Suprapubic skin (tissue), 4 donors: ENCODE measurements at regions not wholly inside any gene's neighbourhood (a gene's known extent, or its start where the extent isn't known, plus 50 kb on each side); places are given as distances from the start of the nearest gene placed in this dataset.

Experiments used
- EP300 ChIP-seq: sonication (generic); formaldehyde crosslinking; IDR thresholded peaks from one replicate; pipeline ENCODE4 v1.6.1; 2017; ENCODE audit warnings: antibody characterized with exemption
- POLR2A ChIP-seq, 2 donors: fragments of 450-650 bp; IDR thresholded peaks; one replicate each; pipeline ENCODE4 v1.6.1; 2017; ENCODE audit warnings: antibody characterized with exemption in 2 of 2, mild to moderate bottlenecking in 2 of 2, moderate library complexity in 2 of 2
- POLR2AphosphoS5 ChIP-seq, 3 donors: sonication (generic); formaldehyde crosslinking; IDR thresholded peaks; one replicate each; pipeline ENCODE4 v1.6.1; 2017; ENCODE audit warnings: antibody characterized with exemption in 3 of 3
- TF ChIP-seq, protein P1 (sequence below), 2 donors: fragments of 200-600 bp in 1 of 2; fragments of 450-650 bp in 1 of 2; sonication (generic) in 1 of 2; IDR thresholded peaks; one replicate each; pipeline ENCODE4 v1.5.1; 2016 to 2019; ENCODE audit warnings: antibody characterized with exemption in 2 of 2, mild to moderate bottlenecking in 1 of 2, moderate library complexity in 1 of 2

DNA sequence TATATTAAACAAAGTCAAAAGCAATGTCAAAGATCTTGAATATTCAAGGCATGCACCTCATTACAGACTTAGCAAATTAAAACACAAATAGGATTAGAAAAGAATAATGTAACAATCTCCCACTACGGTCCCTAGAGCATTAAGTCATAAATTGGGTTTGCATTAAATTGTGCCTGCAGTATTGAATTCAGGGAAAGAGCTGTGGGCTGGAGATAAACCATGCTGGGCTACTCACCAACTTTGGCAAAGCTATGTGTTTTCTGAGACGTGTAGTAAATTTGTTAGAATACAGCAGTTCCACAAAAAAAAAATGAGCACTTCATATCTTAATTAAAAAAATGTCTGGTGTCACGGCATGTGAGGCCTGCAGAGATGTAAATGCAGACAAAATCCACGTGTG is 241.6 kb downstream of the SNX10 start:
- TF ChIP-seq, protein P1, sequence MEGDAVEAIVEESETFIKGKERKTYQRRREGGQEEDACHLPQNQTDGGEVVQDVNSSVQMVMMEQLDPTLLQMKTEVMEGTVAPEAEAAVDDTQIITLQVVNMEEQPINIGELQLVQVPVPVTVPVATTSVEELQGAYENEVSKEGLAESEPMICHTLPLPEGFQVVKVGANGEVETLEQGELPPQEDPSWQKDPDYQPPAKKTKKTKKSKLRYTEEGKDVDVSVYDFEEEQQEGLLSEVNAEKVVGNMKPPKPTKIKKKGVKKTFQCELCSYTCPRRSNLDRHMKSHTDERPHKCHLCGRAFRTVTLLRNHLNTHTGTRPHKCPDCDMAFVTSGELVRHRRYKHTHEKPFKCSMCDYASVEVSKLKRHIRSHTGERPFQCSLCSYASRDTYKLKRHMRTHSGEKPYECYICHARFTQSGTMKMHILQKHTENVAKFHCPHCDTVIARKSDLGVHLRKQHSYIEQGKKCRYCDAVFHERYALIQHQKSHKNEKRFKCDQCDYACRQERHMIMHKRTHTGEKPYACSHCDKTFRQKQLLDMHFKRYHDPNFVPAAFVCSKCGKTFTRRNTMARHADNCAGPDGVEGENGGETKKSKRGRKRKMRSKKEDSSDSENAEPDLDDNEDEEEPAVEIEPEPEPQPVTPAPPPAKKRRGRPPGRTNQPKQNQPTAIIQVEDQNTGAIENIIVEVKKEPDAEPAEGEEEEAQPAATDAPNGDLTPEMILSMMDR (IDR thresholded peaks at IDR 0.05): no peak
- TF ChIP-seq POLR2AphosphoS5 (IDR thresholded peaks at IDR 0.05): no peak
- no peak for TF ChIP-seq POLR2A (IDR thresholded peaks at IDR 0.05)
- TF ChIP-seq EP300: no peak
